OCI-LY7 (cell line): ENCODE measurements at regions not wholly inside any gene's neighbourhood (a gene's known extent, or its start where the extent isn't known, plus 50 kb on each side); places are given as distances from the start of the nearest gene placed in this dataset.

Experiments used
- CTCF ChIP-seq: fragments of 200-600 bp; sonication (generic); conservative IDR thresholded peaks from 2 replicates; pipeline ENCODE4 v1.5.1; 2014; ENCODE audit warnings: mild to moderate bottlenecking, antibody characterized with exemption, low read length, moderate library complexity, mixed read lengths
- EZH2phosphoT487 ChIP-seq: fragments of 200-600 bp; sonication (generic); IDR thresholded peaks from 2 replicates; pipeline ENCODE4 v1.6.1; 2018; ENCODE audit warnings: low read depth, borderline replicate concordance, mild to moderate bottlenecking, mixed run types, antibody characterized with exemption, low read length, moderate library complexity, mixed read lengths

DNA sequence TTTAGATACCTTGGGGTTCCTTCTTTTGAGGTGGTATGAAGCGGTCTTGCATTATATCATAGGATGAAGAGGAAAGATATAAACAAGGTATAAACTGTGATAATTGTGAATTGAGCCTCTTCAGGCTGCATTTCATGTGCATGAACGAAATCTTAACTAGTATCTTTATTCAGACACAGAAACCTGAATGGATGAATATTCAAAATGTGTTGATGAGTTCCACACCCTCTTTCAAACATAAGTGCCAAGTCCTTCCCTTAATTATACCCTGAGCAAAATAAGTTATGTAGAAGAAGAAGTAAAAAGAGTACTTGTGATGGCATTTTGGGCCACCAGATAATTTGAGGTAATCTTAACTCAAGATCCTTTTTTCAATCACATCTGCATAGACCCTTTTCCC, 103.1 kb upstream of the CFAP20DC start:
- TF ChIP-seq CTCF (no peak), EZH2phosphoT487 (no peak)
